RWPE1 (cell line): ENCODE measurements at regions not wholly inside any gene's neighbourhood (a gene's known extent, or its start where the extent isn't known, plus 50 kb on each side); places are given as distances from the start of the nearest gene placed in this dataset.

Experiments
- CTCF ChIA-PET: fragments of 350-600 bp; sonication (Branson Sonifier 250); formaldehyde crosslinking; extraction: SDS; loops from one replicate; lab custom pipeline; 2021; lab: Yijun Ruan, JAX
- POLR2A ChIA-PET: fragments of 400-600 bp; formaldehyde crosslinking; extraction: SDS; loops from one replicate; lab custom pipeline; 2020; ENCODE audit warnings: antibody characterized with exemption; ENCODE audit not compliant: low non-redundant PET; lab: Yijun Ruan, JAX
- DNase-seq: peaks from one replicate; pipeline ENCODE4 v3.0.0; 2012; ENCODE audit warnings: low spot score
- H3K27ac ChIP-seq: fragments of 450-650 bp; 2 replicates; pipeline ENCODE4 v1.5.1; 2017
- CTCF ChIP-seq: fragments of 450-650 bp; conservative IDR thresholded peaks from 2 replicates; pipeline ENCODE4 v1.5.1; 2017; ENCODE audit warnings: low read depth, mild to moderate bottlenecking

DNA sequence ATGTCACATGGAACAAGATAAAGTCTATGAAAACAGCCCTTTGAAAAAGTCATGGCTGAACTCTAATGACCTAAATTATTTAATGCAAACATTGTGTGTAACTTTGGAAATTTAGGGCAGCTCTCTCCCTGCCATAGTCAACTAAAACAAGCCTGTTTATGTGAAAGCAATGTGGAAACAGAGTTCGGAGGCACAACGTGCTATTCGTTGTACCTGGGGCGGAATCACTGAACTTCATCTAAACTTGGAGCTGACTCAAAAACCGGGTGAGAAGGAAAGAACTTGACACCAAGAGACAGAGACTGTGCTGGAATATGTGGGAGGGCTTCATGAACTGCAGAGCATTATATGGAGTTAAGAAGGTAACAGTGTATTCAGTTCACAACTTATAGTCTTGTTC, 764.9 kb upstream of the GOLIM4 start:
- no peak for DNase-seq
- TF ChIP-seq CTCF: no peak
- POLR2A ChIA-PET: no interaction called here
- no peak overlapping the region for H3K27ac ChIP-seq
- CTCF ChIA-PET: no interaction called here

DNA sequence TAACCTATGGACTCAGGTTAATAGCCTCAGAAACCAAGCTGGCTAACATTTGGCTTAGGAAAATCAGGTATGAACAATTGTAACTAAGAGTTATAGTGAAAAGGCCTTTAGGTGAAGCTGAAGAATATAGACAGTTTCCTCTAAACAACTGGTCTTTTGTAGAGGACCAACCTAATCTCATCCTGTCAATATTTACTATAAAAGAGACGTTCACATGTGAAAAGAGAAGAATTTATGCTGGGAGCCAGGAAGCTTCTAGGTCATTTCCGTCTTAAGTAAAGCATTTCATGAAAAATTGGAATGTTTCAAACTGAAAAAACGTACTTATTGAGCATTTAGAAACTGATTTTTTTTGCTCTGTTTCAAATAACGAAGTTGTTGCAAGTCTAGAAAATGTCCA, 764.3 kb upstream of the GOLIM4 start:
- no peak for DNase-seq
- no peak overlapping the region for H3K27ac ChIP-seq
- POLR2A ChIA-PET: no interaction called here
- CTCF ChIA-PET: no interaction called here
- no peak for TF ChIP-seq CTCF

- no peak for DNase-seq
- no peak for TF ChIP-seq CTCF
- CTCF ChIA-PET: no interaction called here
- H3K27ac ChIP-seq: no peak overlapping the region
- POLR2A ChIA-PET: no interaction called here
These were observed 763.9 kb upstream of the GOLIM4 start for GRCh38 chr3:168859574-168859973.

- ChIA-PET POLR2A (no interaction called here), CTCF (no interaction called here)
- no peak for DNase-seq
- H3K27ac ChIP-seq: no peak overlapping the region
- TF ChIP-seq CTCF: no peak
These were observed 763.4 kb upstream of the GOLIM4 start for GRCh38 chr3:168859143-168859542.

GRCh38 chr3:168858327-168858726, 762.6 kb upstream of the GOLIM4 start:
- CTCF ChIA-PET: no interaction called here
- TF ChIP-seq CTCF: no peak
- POLR2A ChIA-PET: no interaction called here
- H3K27ac ChIP-seq: no peak overlapping the region
- DNase-seq: no peak

DNA sequence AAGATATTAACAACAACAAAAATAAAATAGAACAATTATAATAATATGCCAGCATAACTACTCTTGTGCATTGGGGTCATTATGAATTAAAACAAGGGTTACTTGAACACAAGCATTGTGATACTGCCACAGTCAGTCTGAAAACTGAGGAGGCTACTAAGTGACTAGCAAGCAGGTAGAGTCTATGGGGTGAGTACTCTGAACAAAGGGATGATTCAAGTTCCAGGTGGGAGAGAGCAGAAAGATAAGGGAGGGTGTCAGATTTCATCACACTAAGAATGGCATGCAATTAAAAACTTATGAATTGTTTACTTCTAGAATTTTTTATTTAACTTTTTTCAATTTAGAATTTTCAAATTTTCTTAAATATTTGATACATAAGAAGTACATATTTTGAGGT, 754.4 kb upstream of the GOLIM4 start:
- DNase-seq: peak; percentile 7
- no peak overlapping the region for H3K27ac ChIP-seq
- POLR2A ChIA-PET: no interaction called here
- CTCF ChIA-PET: no interaction called here
- no peak for TF ChIP-seq CTCF
